ENCODE measurements at regions not wholly inside any gene's neighbourhood (a gene's known extent, or its start where the extent isn't known, plus 50 kb on each side); places are given as distances from the start of the nearest gene placed in this dataset.

DNA sequence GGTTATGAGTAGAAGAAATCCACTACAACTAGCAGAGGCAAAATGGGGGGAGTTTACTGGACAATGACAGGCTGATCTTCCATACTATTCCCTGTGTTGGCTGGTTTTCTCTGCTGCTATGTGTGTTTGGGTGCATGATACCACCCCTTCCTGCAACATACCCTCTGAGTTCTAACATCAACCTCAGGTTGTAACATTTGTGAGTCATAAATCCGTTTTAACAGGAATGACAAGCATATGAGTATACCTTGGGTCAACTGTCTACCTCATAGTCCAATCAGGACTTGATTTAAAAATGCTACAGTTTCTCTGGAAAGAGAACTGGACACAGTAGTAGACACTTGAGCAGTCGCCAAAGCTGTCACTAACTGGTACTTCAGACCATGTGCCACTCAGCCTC is 422.9 kb downstream of the KCTD12 start:
- TF ChIP-seq, protein P1, sequence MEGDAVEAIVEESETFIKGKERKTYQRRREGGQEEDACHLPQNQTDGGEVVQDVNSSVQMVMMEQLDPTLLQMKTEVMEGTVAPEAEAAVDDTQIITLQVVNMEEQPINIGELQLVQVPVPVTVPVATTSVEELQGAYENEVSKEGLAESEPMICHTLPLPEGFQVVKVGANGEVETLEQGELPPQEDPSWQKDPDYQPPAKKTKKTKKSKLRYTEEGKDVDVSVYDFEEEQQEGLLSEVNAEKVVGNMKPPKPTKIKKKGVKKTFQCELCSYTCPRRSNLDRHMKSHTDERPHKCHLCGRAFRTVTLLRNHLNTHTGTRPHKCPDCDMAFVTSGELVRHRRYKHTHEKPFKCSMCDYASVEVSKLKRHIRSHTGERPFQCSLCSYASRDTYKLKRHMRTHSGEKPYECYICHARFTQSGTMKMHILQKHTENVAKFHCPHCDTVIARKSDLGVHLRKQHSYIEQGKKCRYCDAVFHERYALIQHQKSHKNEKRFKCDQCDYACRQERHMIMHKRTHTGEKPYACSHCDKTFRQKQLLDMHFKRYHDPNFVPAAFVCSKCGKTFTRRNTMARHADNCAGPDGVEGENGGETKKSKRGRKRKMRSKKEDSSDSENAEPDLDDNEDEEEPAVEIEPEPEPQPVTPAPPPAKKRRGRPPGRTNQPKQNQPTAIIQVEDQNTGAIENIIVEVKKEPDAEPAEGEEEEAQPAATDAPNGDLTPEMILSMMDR (conservative IDR thresholded peaks at IDR 0.05; ENCODE audit: low read depth, low read length) = no peak
- TF ChIP-seq EZH2 (IDR thresholded peaks at IDR 0.05; ENCODE audit: borderline replicate concordance, low read depth, low read length, poor library complexity, severe bottlenecking) = no peak

Data from A673 (cell line).